H9 (cell line): ENCODE measurements at regions not wholly inside any gene's neighbourhood (a gene's known extent, or its start where the extent isn't known, plus 50 kb on each side); places are given as distances from the start of the nearest gene placed in this dataset.

Source experiments
- DNase-seq: peaks from one replicate; pipeline ENCODE4 v3.0.0-alpha.2; 2017
- H2AFZ ChIP-seq: one replicate; pipeline ENCODE4 v1.6.1; 2013; ENCODE audit warnings: mild to moderate bottlenecking, low read length, control low read depth, moderate library complexity
- H2AK5ac ChIP-seq: 2 replicates; pipeline ENCODE4 v1.6.1; 2013; ENCODE audit warnings: low read length, control low read depth, mixed read lengths; ENCODE audit not compliant: insufficient read length
- H2BK120ac ChIP-seq: one replicate; pipeline ENCODE4 v1.6.1; 2013; ENCODE audit warnings: low read depth, mild to moderate bottlenecking, low read length, control low read depth, inconsistent platforms; ENCODE audit not compliant: poor library complexity, severe bottlenecking
- H2BK12ac ChIP-seq: 2 replicates; pipeline ENCODE4 v1.6.1; 2013; ENCODE audit warnings: low read length, control low read depth, mixed read lengths, low read depth; ENCODE audit not compliant: insufficient read length
- H2BK15ac ChIP-seq: 2 replicates; pipeline ENCODE4 v1.6.1; 2013; ENCODE audit warnings: low read depth, low read length, control low read depth
- H2BK20ac ChIP-seq: one replicate; pipeline ENCODE4 v1.6.1; 2013; ENCODE audit warnings: low read depth, mild to moderate bottlenecking, low read length, control low read depth, inconsistent platforms; ENCODE audit not compliant: poor library complexity, severe bottlenecking
- H2BK5ac ChIP-seq: 2 replicates; pipeline ENCODE4 v1.6.1; 2013; ENCODE audit warnings: low read length, control low read depth, mixed read lengths; ENCODE audit not compliant: insufficient read length
- H3K14ac ChIP-seq: 2 replicates; pipeline ENCODE4 v1.6.1; 2013; ENCODE audit warnings: low read length, control low read depth; ENCODE audit not compliant: insufficient read depth
- H3K18ac ChIP-seq: 2 replicates; pipeline ENCODE4 v1.6.1; 2013; ENCODE audit warnings: low read depth, mild to moderate bottlenecking, mixed read lengths, low read length, control low read depth; ENCODE audit not compliant: insufficient read length
- H3K23ac ChIP-seq: 2 replicates; pipeline ENCODE4 v1.6.1; 2013; ENCODE audit warnings: low read length, control low read depth, mixed read lengths, low read depth; ENCODE audit not compliant: insufficient read length
- H3K23me2 ChIP-seq: 2 replicates; pipeline ENCODE4 v1.6.1; 2013; ENCODE audit warnings: low read depth, mild to moderate bottlenecking, mixed read lengths, low read length, control low read depth; ENCODE audit not compliant: insufficient read length, poor library complexity, severe bottlenecking
- H3K27ac ChIP-seq: 2 replicates; pipeline ENCODE4 v1.5.1; 2013; ENCODE audit warnings: low read length, control low read depth, mixed read lengths, low read depth; ENCODE audit not compliant: insufficient read length
- H3K27me3 ChIP-seq: 2 replicates; pipeline ENCODE4 v1.6.1; 2013; ENCODE audit warnings: low read length, control low read depth, inconsistent platforms; ENCODE audit not compliant: insufficient read depth
- H3K4ac ChIP-seq: 2 replicates; pipeline ENCODE4 v1.6.1; 2013; ENCODE audit warnings: low read depth, mild to moderate bottlenecking, control low read depth, inconsistent platforms, low read length, moderate library complexity
- H3K4me1 ChIP-seq: 2 replicates; pipeline ENCODE4 v1.6.1; 2013; ENCODE audit warnings: low read length, control low read depth, inconsistent platforms; ENCODE audit not compliant: insufficient read depth
- H3K4me2 ChIP-seq: 2 replicates; pipeline ENCODE4 v1.6.1; 2013; ENCODE audit warnings: low read length, control low read depth, mixed read lengths; ENCODE audit not compliant: insufficient read length, insufficient read depth
- H3K56ac ChIP-seq: 2 replicates; pipeline ENCODE4 v1.6.1; 2013; ENCODE audit warnings: low read depth, mild to moderate bottlenecking, mixed read lengths, low read length, control low read depth; ENCODE audit not compliant: insufficient read length
- H3K79me1 ChIP-seq: 2 replicates; pipeline ENCODE4 v1.6.1; 2013; ENCODE audit warnings: low read depth, mild to moderate bottlenecking, moderate library complexity, low read length, control low read depth, inconsistent platforms; ENCODE audit not compliant: insufficient read depth, poor library complexity, severe bottlenecking
- H3K79me2 ChIP-seq: 2 replicates; pipeline ENCODE4 v1.6.1; 2013; ENCODE audit warnings: low read length, control low read depth, inconsistent platforms; ENCODE audit not compliant: insufficient read depth
- H3K9ac ChIP-seq: 2 replicates; pipeline ENCODE4 v1.6.1; 2013; ENCODE audit warnings: low read length, control low read depth, mixed read lengths; ENCODE audit not compliant: insufficient read length; ENCODE audit errors: extremely low read depth
- H3K9me3 ChIP-seq: one replicate; pipeline ENCODE4 v1.6.1; 2013; ENCODE audit warnings: low read depth, low read length, inconsistent platforms; ENCODE audit not compliant: control insufficient read depth
- H3T11ph ChIP-seq: one replicate; pipeline ENCODE4 v1.6.1; 2013; ENCODE audit warnings: mild to moderate bottlenecking, low read length, control low read depth, inconsistent platforms
- H4K20me1 ChIP-seq: one replicate; pipeline ENCODE4 v1.6.1; 2013; ENCODE audit not compliant: control insufficient read depth, insufficient read length, insufficient read depth
- H4K5ac ChIP-seq: 2 replicates; pipeline ENCODE4 v1.6.1; 2013; ENCODE audit warnings: low read depth, mild to moderate bottlenecking, mixed read lengths, low read length, control low read depth; ENCODE audit not compliant: insufficient read length
- H4K8ac ChIP-seq: replicated peaks from 2 replicates; pipeline ENCODE4 v1.6.1; 2013; ENCODE audit warnings: low read length, control low read depth, mixed read lengths, low read depth; ENCODE audit not compliant: insufficient read length
- H4K91ac ChIP-seq: 2 replicates; pipeline ENCODE4 v1.6.1; 2013; ENCODE audit warnings: low read depth, mild to moderate bottlenecking, moderate library complexity, mixed read lengths, low read length, control low read depth; ENCODE audit not compliant: insufficient read length
- H3K27ac Mint-ChIP-seq, 3 experiments: 2 replicates in 2 of 3; 3 replicates in 1 of 3; pipeline ENCODE4 v1.8.0; 2020 to 2021; ENCODE audit warnings: mixed read lengths in 3 of 3, mild to moderate bottlenecking in 1 of 3, moderate library complexity in 1 of 3
- H3K27me3 Mint-ChIP-seq: 2 replicates; pipeline ENCODE4 v1.8.0; 2021; ENCODE audit warnings: low read depth, mild to moderate bottlenecking, moderate library complexity, mixed read lengths
- H3K36me3 Mint-ChIP-seq, 3 experiments: 2 replicates in 2 of 3; 3 replicates in 1 of 3; pipeline ENCODE4 v1.8.0; 2020 to 2021; ENCODE audit warnings: low read depth in 3 of 3, mixed read lengths in 3 of 3; ENCODE audit not compliant: insufficient read depth in 1 of 3
- H3K4me1 Mint-ChIP-seq, 2 experiments: 2 replicates each; pipeline ENCODE4 v1.8.0; 2020; ENCODE audit warnings: mixed read lengths in 2 of 2
- H3K4me3 Mint-ChIP-seq, 2 experiments: 2 replicates in 1 of 2; 3 replicates in 1 of 2; pipeline ENCODE4 v1.8.0; 2020 to 2021; ENCODE audit warnings: mild to moderate bottlenecking in 2 of 2, mixed read lengths in 2 of 2, moderate library complexity in 1 of 2
- H3K9me3 Mint-ChIP-seq, 2 experiments: 2 replicates in 1 of 2; 3 replicates in 1 of 2; pipeline ENCODE4 v1.8.0; 2020; ENCODE audit warnings: mild to moderate bottlenecking in 2 of 2, mixed read lengths in 2 of 2, moderate library complexity in 1 of 2
- CTCF ChIP-seq: fragments of 200-600 bp; sonication (generic); conservative IDR thresholded peaks from 3 replicates; pipeline ENCODE4 v1.8.0; 2021; ENCODE audit warnings: antibody characterized with exemption, mild to moderate bottlenecking
- WGBS: extraction: QIAGEN DNeasy Blood & Tissue Kit; methylation state at CpG from one replicate; pipeline ENCODE4 v1.1.7; 2013; ENCODE audit warnings: missing lambda C conversion rate, low lambda C conversion rate, mixed read lengths; ENCODE audit not compliant: insufficient read length; ENCODE audit errors: extremely low coverage; 5-methylcytosine and 5-hydroxymethylcytosine counted together

GRCh38 chr4:122100508-122100907 lies 51.6 kb upstream of the BLTP1 start:
- Histone ChIP-seq H3K79me2 (no peaks in the 10 kb centered on the region), H3K56ac (no peak overlapping the region), H2BK20ac (no peak overlapping the region), H3K23ac (no peak overlapping the region), H3K23me2 (peaks cover 6% of the 10 kb centered on the region), H2BK120ac (no peak overlapping the region), H3K27me3 (peaks cover 4% of the 10 kb centered on the region; the same call in 1 of the 2 replicates), H3K79me1 (no peaks in the 10 kb centered on the region), H2AFZ (no peak overlapping the region), H3K14ac (no peak overlapping the region), H2BK15ac (no peak overlapping the region), H3K4ac (no peak overlapping the region), H3K9ac (no peak overlapping the region), H2BK12ac (no peak overlapping the region), H3K4me1 (peaks cover 8% of the 10 kb centered on the region), H2AK5ac (no peak overlapping the region), H3K27ac (no peak overlapping the region), H4K5ac (no peak overlapping the region), H4K8ac (no peak overlapping the region), H3K9me3 (no peaks in the 10 kb centered on the region), H4K91ac (no peak overlapping the region), H4K20me1 (no peaks in the 10 kb centered on the region), H3K18ac (no peak overlapping the region), H2BK5ac (no peak overlapping the region), H3K4me2 (peak overlapping the region; percentile 58), H3T11ph (no peak overlapping the region)
- Mint-ChIP-seq H3K36me3 (no peaks in the 10 kb centered on the region), H3K4me3 (peak overlapping the region in 1 of 2 experiments; percentile 2; a peak in 2 of 5 replicates), H3K9me3 (no peaks in the 10 kb centered on the region), H3K27ac (0 out of 7 replicates have a peak overlapping the region, but pooled peaks of 2 of the 3 experiments have one; percentile 23 to 32), H3K4me1 (peaks cover 17 to 18% of the 10 kb centered on the region in 2 experiments), H3K27me3 (peaks cover 42% of the 10 kb centered on the region)
- no peak for DNase-seq
- no CpG with 5 or more reads among the region's 2 CpGs for WGBS
- TF ChIP-seq CTCF: no peak
